Heart left ventricle (tissue), 16 donors: ENCODE measurements at regions not wholly inside any gene's neighbourhood (a gene's known extent, or its start where the extent isn't known, plus 50 kb on each side); places are given as distances from the start of the nearest gene placed in this dataset.

Source experiments
- ATAC-seq, 4 donors: fragments of 200-7000 bp; cut with Tn5 transposase; one replicate each; pipeline ENCODE4 v1.9.1; 2020 to 2022; ENCODE audit warnings: moderate library complexity in 4 of 4, mild to moderate bottlenecking in 3 of 4, moderate number of reproducible peaks in 1 of 4
- DNase-seq, 5 donors: peaks; one replicate each; pipeline ENCODE4 v3.0.0-alpha.2; 2020
- H3K27ac ChIP-seq, 12 donors: fragments of 200-600 bp; sonication (generic) in 4 of 12; one replicate each; pipeline versions ENCODE4 v1.5.0 to v1.8.0; 2016 to 2022; ENCODE audit warnings: mild to moderate bottlenecking in 2 of 12
- H3K27me3 ChIP-seq, 9 donors: fragments of 200-600 bp; sonication (generic) in 2 of 9; one replicate each; pipeline versions ENCODE4 v1.5.1 to v1.8.0; 2016 to 2022; ENCODE audit warnings: mild to moderate bottlenecking in 3 of 9
- H3K36me3 ChIP-seq, 9 donors: fragments of 200-600 bp; sonication (generic) in 2 of 9; one replicate each; pipeline versions ENCODE4 v1.5.0 to v1.8.0; 2018 to 2022; ENCODE audit warnings: mild to moderate bottlenecking in 2 of 9
- H3K4me1 ChIP-seq, 12 donors: fragments of 200-600 bp; sonication (generic) in 4 of 12; one replicate each; pipeline versions ENCODE4 v1.5.0 to v1.8.0; 2016 to 2022; ENCODE audit warnings: mild to moderate bottlenecking in 3 of 12
- H3K4me3 ChIP-seq, 12 donors: fragments of 200-600 bp; sonication (generic) in 4 of 12; one replicate each; pipeline versions ENCODE4 v1.5.0 to v1.8.0; 2017 to 2022; ENCODE audit warnings: mild to moderate bottlenecking in 9 of 12, moderate library complexity in 4 of 12
- H3K9me3 ChIP-seq, 12 donors: fragments of 200-600 bp; sonication (generic) in 4 of 12; one replicate each; pipeline versions ENCODE4 v1.5.0 to v1.8.0; 2016 to 2022; ENCODE audit warnings: mild to moderate bottlenecking in 1 of 12
- CTCF ChIP-seq, 12 donors: fragments of 200-600 bp; sonication (generic) in 4 of 12; IDR thresholded peaks; one replicate each; pipeline versions ENCODE4 v1.5.0 to v1.8.0; 2018 to 2022; ENCODE audit warnings: antibody characterized with exemption in 12 of 12, mild to moderate bottlenecking in 5 of 12
- POLR2A ChIP-seq, 2 donors: fragments of 450-650 bp; IDR thresholded peaks; one replicate each; pipeline ENCODE4 v1.6.1; 2017; ENCODE audit warnings: antibody characterized with exemption in 2 of 2, mild to moderate bottlenecking in 2 of 2, moderate library complexity in 2 of 2
- WGBS, 4 donors: extraction: QIAGEN DNeasy Blood & Tissue Kit in 2 of 4; methylation state at CpG; one replicate each; pipeline versions ENCODE4 v1.1.5 to v1.1.7; 2013 to 2018; 5-methylcytosine and 5-hydroxymethylcytosine counted together
- intact Hi-C, 10 donors: fragments of 100-400 bp; cut with DNase I; formaldehyde crosslinking; loops; one replicate each; pipeline versions ENCODE4 v1.11.1 to v1.14.2; 2022
- donor health status: ischemic (EF 13 %, LVEDD 7.1; RV severe dilation, severe dysfunction).
- donor health status: healthy with polysubstance abuse.
- donor health status: DM: no; HTN: yes; CAD: no.
- donor health status: DM: no; HTN: no; CAD: no.
- donor health status: ischemic (EF 25% LVEDD 6.9; RV normal size, moderate dysfunction).
- donor health status: ischemic (EF 25% LVEDD 5.7; RV mildly dilated, moderate dysfunction).
- donor health status: healthy.
- donor health status: DM: yes; HTN: yes; CAD: no.
- donor health status: ischemic (EF 35%, LVEDD 5.7; RV mildly dilated, moderate dysfunction).
- donor health status: nonischemic (EF 11% LVEDD 7.7; RV severe dilation, severe dysfunction).
- donor health status: DM: yes; HTN: yes; CAD: no.
- donor health status: PGD.
- donor health status: ischemic (EF 29% LVEDD 5.4; RV normal size, mild dysfunction).
- donor health status: nonischemic (EF 23%, LVEDD 6.1; RV moderate dilation, normal function).

GRCh38 chrX:114361076-114361725 is 222.7 kb upstream of the HTR2C start:
- Histone ChIP-seq H3K4me3 (no peak overlapping the region), H3K27ac (no peak overlapping the region), H3K36me3 (no peaks in the 10 kb centered on the region), H3K4me1 (no peaks in the 10 kb centered on the region), H3K9me3 (peaks cover 0 to 3% (median 0%) of the 10 kb centered on the region in 12 donors), H3K27me3 (peaks cover 0 to 20% (median 0%) of the 10 kb centered on the region in 9 donors)
- 56 to 72% (median 64%) methylated on average over 5 of the region's 5 CpGs for WGBS, 4 donors
- no peak for TF ChIP-seq CTCF (IDR thresholded peaks at IDR 0.05)
- no peak for TF ChIP-seq POLR2A (IDR thresholded peaks at IDR 0.05)
- DNase-seq = no peak
- no peak for ATAC-seq
- intact Hi-C loops = no loop called here

GRCh38 chrX:114363346-114363745 is 220.5 kb upstream of the HTR2C start:
- H3K9me3 ChIP-seq = no peaks in the 10 kb centered on the region
- H3K27ac ChIP-seq = no peak overlapping the region
- no peak overlapping the region for H3K4me3 ChIP-seq
- intact Hi-C loops = no loop called here
- TF ChIP-seq CTCF (IDR thresholded peaks at IDR 0.05) = no peak
- TF ChIP-seq POLR2A (IDR thresholded peaks at IDR 0.05) = no peak
- no peaks in the 10 kb centered on the region for H3K4me1 ChIP-seq
- DNase-seq = no peak
- 64 to 98% (median 85%) methylated on average over 1 of the region's 1 CpG for WGBS, 4 donors
- ATAC-seq = no peak
- H3K27me3 ChIP-seq = peaks cover 0 to 20% (median 0%) of the 10 kb centered on the region in 9 donors
- H3K36me3 ChIP-seq = no peaks in the 10 kb centered on the region

DNA sequence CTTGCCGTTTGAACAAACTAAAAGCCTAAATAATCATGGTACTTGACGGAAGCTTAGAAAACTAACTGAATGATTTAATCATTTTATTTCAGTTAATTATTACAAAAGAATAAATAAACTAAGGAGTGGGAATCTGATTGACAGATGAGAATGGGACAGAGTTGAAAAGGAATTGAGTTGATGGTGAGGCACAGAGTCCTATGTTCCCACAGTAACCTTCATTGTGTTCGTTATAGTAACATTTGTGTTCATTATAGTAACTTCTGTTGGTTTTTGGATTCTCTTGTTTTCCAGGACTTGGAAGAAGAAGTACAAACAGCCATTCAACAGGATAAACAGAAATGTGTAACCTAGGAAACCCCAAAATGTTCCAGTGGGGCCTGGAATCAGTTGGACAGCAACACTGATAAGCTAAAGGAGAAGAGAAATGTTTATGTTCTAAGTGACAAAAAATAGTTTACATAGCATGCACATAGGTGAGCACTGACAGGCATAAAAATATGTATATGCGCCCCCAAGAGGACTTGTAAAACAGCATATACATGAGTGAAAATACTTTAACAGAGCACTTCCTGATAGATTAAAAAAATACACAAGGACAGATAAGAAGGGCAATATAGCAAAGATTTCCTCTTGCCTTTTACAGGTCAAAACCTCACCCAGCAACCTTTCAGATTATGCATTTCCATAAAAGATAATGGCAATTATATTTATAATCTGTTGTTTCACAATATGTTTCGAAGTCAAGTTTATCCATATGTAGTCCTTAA is 218.6 kb upstream of the HTR2C start:
- Histone ChIP-seq H3K27ac (no peak overlapping the region), H3K27me3 (peaks cover 0 to 15% (median 0%) of the 10 kb centered on the region in 9 donors), H3K36me3 (no peaks in the 10 kb centered on the region), H3K4me1 (no peaks in the 10 kb centered on the region), H3K9me3 (no peaks in the 10 kb centered on the region), H3K4me3 (no peak overlapping the region)
- TF ChIP-seq CTCF (IDR thresholded peaks at IDR 0.05) (no peak), POLR2A (IDR thresholded peaks at IDR 0.05) (no peak)
- ATAC-seq (no peak), DNase-seq (no peak)
- intact Hi-C loops = no loop called here
- WGBS, 4 donors = 68 to 73% (median 69%) methylated on average over 5 of the region's 5 CpGs

GRCh38 chrX:114372937-114373336 is 210.9 kb upstream of the HTR2C start:
- H3K4me3 ChIP-seq = no peak overlapping the region
- no peaks in the 10 kb centered on the region for H3K36me3 ChIP-seq
- no peaks in the 10 kb centered on the region for H3K4me1 ChIP-seq
- TF ChIP-seq POLR2A (IDR thresholded peaks at IDR 0.05) (no peak), CTCF (IDR thresholded peaks at IDR 0.05) (no peak)
- no peak for ATAC-seq
- intact Hi-C loops = no loop called here
- 58 to 78% (median 65%) methylated on average over 2 of the region's 2 CpGs for WGBS, 4 donors
- H3K27ac ChIP-seq = no peak overlapping the region
- H3K27me3 ChIP-seq = no peaks in the 10 kb centered on the region
- no peaks in the 10 kb centered on the region for H3K9me3 ChIP-seq
- DNase-seq = no peak
